ENCODE measurements at regions not wholly inside any gene's neighbourhood (a gene's known extent, or its start where the extent isn't known, plus 50 kb on each side); places are given as distances from the start of the nearest gene placed in this dataset.

DNA sequence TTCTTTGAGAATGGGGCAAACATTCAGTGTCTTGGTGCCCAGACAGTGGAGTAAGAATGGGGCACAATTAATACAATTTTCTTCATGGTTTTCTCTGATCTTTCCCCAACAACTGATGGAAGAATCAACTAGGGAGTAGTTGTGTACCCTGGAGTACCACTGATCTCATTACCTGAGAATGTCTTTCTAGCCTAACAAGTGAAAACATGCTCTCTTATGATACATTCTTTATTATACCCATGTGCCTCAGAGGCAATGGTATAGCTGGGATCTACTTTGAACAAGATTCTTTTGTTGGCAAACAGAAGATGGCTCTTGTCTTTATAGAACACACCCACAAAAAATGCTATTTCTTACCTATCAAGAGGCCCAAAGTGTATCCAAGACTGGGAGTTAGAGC, 250.6 kb upstream of the CMC1 start:
- TF ChIP-seq, protein P1, sequence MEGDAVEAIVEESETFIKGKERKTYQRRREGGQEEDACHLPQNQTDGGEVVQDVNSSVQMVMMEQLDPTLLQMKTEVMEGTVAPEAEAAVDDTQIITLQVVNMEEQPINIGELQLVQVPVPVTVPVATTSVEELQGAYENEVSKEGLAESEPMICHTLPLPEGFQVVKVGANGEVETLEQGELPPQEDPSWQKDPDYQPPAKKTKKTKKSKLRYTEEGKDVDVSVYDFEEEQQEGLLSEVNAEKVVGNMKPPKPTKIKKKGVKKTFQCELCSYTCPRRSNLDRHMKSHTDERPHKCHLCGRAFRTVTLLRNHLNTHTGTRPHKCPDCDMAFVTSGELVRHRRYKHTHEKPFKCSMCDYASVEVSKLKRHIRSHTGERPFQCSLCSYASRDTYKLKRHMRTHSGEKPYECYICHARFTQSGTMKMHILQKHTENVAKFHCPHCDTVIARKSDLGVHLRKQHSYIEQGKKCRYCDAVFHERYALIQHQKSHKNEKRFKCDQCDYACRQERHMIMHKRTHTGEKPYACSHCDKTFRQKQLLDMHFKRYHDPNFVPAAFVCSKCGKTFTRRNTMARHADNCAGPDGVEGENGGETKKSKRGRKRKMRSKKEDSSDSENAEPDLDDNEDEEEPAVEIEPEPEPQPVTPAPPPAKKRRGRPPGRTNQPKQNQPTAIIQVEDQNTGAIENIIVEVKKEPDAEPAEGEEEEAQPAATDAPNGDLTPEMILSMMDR (conservative IDR thresholded peaks at IDR 0.05; ENCODE audit: low read depth, low read length), result no peak
- H3K4me3 ChIP-seq (ENCODE audit: low read length), result no peak overlapping the region
- DNase-seq (ENCODE audit: low read depth), result no peak

DNA sequence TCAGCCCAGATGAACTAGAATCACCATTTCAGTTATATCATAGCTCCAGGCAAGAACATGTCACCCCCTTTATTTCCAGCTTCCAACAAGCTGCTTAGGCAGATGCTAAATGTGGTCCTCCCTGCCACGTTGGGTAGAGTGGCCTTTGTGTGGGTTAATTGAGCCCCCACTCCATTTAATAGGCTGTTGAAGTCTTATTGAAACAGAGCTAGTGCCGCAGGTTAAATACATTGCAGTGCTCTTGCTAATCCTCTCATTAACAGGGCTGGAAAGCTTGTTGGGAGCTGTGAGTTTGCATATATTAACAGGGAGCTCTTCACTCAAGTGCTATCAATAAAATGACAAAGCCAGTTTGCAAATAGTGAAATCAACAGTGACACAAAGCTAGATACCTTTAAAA, 248.4 kb upstream of the CMC1 start:
- TF ChIP-seq, protein P1 (conservative IDR thresholded peaks at IDR 0.05; ENCODE audit: low read depth, low read length), result no peak
- no peak for DNase-seq (ENCODE audit: low read depth)
- no peak overlapping the region for H3K4me3 ChIP-seq (ENCODE audit: low read length)

DNA sequence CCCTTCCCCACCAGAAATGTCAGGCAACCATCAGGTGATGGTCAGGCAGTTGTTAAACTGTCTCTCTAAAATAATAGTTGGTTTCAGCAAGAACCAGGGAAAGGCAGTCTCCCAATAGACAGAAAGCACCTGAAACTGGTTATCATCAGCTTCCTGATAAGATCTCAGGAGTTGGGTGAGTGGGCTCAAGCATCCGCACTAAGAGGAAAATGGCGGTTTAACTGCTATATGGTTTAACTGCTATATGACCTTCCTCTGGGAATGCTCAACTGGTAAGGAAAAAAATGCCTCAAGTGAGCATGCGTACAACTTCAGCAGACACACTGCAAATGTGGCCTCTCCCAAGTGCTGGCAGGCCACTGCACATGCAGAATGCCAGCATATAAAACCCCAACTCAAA, 240.8 kb upstream of the CMC1 start:
- DNase-seq (ENCODE audit: low read depth), result no peak
- TF ChIP-seq, protein P1 (conservative IDR thresholded peaks at IDR 0.05; ENCODE audit: low read depth, low read length), result no peak
- no peak overlapping the region for H3K4me3 ChIP-seq (ENCODE audit: low read length)

DNA sequence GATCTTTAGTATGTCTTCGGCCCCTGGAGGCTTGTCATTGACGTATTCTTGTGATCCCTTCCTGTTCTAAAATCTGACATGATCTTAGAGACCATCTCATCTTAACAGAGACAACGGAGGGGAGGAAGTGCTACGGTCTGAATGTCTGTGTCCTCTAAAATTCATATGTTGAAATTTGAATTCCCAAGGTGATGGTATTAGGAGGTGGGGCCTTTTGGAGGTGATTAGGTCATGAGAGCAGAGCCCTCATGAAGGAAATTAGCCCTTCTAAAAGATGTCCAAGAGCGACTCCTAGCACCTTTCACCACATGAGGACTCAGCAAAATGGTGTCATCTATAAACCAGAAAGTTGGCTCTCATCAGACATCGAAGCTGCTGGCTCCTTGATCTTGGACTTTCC, 233.2 kb upstream of the CMC1 start:
- TF ChIP-seq, protein P1 (conservative IDR thresholded peaks at IDR 0.05; ENCODE audit: low read depth, low read length), result no peak
- no peak for DNase-seq (ENCODE audit: low read depth)
- H3K4me3 ChIP-seq (ENCODE audit: low read length), result no peak overlapping the region

DNA sequence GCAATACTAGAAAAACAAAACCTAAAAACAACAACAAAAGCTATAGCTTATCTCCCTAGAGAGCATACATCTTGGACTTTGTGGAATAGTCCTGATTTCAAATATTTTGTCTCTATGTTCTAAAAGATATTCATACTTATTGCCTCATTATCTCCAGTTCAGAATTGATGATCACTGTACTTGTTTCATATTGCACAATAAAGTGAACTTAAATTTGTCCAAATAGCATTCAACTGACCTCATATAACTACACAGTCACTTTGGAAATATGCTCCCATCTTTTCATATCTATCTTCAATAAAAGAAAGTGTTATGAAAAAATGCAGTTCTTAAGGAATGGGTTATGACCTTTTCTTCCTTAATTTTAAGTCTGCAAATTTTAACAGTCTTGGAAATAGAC, 228.6 kb upstream of the CMC1 start:
- TF ChIP-seq, protein P1 (conservative IDR thresholded peaks at IDR 0.05; ENCODE audit: low read depth, low read length), result no peak
- no peak for DNase-seq (ENCODE audit: low read depth)
- H3K4me3 ChIP-seq (ENCODE audit: low read length), result no peak overlapping the region

DNA sequence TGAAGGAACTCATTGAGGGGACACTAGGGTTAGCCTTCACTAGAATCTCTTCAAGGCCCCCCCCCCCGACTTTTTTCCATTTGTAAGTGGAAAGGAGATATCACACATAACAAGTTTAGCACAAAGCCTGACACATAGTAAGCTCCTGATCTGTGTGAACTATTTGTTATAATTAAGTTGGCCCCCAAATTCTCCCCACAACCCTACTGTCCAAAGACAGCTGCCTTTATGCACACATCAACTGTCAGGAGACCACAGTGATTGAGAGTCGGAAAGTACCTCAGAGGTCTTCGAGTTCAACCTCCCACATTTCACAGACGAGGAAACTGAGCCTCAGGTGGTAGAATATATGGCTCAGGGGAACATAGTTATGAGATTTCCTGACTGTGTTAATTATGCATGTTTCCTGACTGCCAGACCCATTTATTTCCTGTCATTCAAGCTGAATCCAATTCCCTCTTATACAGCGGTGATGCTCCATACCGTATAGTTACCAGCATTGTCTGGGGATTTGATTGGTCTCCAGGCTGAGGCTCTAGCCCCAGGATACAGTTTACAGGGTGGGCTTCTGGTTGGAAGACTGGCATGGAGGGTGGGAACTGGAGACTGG, 227.4 kb upstream of the CMC1 start:
- TF ChIP-seq, protein P1 (conservative IDR thresholded peaks at IDR 0.05; ENCODE audit: low read depth, low read length), result no peak
- H3K4me3 ChIP-seq (ENCODE audit: low read length), result no peak overlapping the region

DNA sequence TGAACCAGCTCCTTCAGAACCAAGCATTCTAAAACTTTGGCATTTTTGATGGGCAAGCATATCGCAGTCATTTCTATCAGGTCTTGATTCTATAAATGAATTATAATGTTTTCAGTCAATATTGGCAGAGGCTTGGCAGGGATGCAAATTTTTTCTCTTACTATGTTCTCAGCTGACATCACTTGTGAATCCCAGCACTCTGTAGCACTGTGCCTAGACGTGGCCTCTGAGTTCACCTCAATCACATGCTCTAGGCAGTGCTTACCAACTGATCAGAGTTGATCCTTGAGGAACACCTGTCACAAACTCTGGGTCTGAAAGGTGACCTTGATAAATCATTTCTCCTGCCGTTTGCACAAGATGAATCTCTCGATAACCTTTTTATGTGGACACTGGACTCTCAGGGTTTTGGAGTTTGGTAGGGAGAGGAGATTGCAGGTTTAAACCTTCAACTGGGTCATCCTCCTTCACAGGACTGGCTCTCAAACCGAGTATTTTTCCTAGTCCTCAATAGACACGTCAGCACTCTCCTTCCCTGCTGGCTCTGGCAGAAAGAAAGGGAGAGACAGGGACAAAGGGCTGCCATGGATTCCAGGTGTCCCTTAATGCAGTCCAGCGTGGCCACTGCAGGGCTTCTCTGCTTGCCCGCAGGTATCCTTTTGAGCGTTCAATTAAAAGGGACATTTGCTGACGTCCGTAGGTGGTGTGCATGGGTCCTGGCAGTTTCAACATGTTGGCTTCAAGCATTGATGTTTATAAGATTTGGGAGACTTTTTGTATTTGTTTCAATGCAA, 222.3 kb upstream of the CMC1 start:
- H3K4me3 ChIP-seq (ENCODE audit: low read length), result no peak overlapping the region
- no peak for DNase-seq (ENCODE audit: low read depth)
- TF ChIP-seq, protein P1 (conservative IDR thresholded peaks at IDR 0.05; ENCODE audit: low read depth, low read length), result no peak

More for the DNA sequence above, 227.4 kb upstream of the CMC1 start:
- DNase-seq (ENCODE audit: low read depth), result no peak
